ENCODE measurements at regions not wholly inside any gene's neighbourhood (a gene's known extent, or its start where the extent isn't known, plus 50 kb on each side); places are given as distances from the start of the nearest gene placed in this dataset.

DNA sequence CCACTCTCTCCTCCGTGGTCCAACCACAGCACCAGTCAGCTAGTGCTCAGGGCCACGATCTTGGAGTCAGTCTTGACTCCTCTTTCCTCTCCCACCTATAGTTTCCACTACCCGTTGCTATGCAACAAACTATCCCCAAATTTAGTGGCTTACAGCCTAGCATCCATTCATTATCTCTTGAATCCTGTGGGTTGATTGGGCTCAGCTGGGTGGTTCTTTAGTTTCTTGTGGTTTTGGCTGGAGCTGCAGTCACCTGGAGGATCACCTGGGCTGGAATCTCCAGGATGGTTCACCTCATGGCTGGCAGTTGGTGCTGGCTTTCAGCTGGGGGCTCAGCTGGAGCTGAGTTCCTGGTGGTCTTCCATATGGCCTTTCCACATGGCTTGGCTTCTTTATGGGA, 149.9 kb downstream of the ASB1 start:
- Histone ChIP-seq H3K4me2 (ENCODE audit: low read length) (no peak overlapping the region), H3K4me1 (ENCODE audit: low read length) (no peaks in the 10 kb centered on the region), H3K79me2 (ENCODE audit: low read length) (no peaks in the 10 kb centered on the region), H3K27me3 (ENCODE audit: low read depth, low read length) (no peaks in the 10 kb centered on the region), H3K9me3 (ENCODE audit: insufficient read depth, low read length) (no peaks in the 10 kb centered on the region), H2AFZ (ENCODE audit: low read depth, low read length) (no peak overlapping the region), H3K4me3 (ENCODE audit: low read length) (no peak overlapping the region), H3K36me3 (replicated peaks; ENCODE audit: low read depth, low read length) (no peaks in the 10 kb centered on the region), H4K20me1 (ENCODE audit: insufficient read depth, low read length) (no peaks in the 10 kb centered on the region), H3K9ac (ENCODE audit: low read length) (no peak overlapping the region), H3K27ac (ENCODE audit: low read length) (no peak overlapping the region)
- TF ChIP-seq, protein P1, sequence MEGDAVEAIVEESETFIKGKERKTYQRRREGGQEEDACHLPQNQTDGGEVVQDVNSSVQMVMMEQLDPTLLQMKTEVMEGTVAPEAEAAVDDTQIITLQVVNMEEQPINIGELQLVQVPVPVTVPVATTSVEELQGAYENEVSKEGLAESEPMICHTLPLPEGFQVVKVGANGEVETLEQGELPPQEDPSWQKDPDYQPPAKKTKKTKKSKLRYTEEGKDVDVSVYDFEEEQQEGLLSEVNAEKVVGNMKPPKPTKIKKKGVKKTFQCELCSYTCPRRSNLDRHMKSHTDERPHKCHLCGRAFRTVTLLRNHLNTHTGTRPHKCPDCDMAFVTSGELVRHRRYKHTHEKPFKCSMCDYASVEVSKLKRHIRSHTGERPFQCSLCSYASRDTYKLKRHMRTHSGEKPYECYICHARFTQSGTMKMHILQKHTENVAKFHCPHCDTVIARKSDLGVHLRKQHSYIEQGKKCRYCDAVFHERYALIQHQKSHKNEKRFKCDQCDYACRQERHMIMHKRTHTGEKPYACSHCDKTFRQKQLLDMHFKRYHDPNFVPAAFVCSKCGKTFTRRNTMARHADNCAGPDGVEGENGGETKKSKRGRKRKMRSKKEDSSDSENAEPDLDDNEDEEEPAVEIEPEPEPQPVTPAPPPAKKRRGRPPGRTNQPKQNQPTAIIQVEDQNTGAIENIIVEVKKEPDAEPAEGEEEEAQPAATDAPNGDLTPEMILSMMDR (IDR thresholded peaks at IDR 0.05; ENCODE audit: low read depth, low read length): no peak

GRCh38 chr2:238578256-238578655, 151.5 kb downstream of the ASB1 start:
- H4K20me1 ChIP-seq (ENCODE audit: insufficient read depth, low read length): no peaks in the 10 kb centered on the region
- H3K4me3 ChIP-seq (ENCODE audit: low read length): no peak overlapping the region
- H3K9ac ChIP-seq (ENCODE audit: low read length): no peak overlapping the region
- no peaks in the 10 kb centered on the region for H3K36me3 ChIP-seq (replicated peaks; ENCODE audit: low read depth, low read length)
- no peaks in the 10 kb centered on the region for H3K27me3 ChIP-seq (ENCODE audit: low read depth, low read length)
- no peak overlapping the region for H3K27ac ChIP-seq (ENCODE audit: low read length)
- no peaks in the 10 kb centered on the region for H3K9me3 ChIP-seq (ENCODE audit: insufficient read depth, low read length)
- no peak overlapping the region for H2AFZ ChIP-seq (ENCODE audit: low read depth, low read length)
- no peaks in the 10 kb centered on the region for H3K4me1 ChIP-seq (ENCODE audit: low read length)
- TF ChIP-seq, protein P1 (IDR thresholded peaks at IDR 0.05; ENCODE audit: low read depth, low read length): no peak
- no peak for TF ChIP-seq EZH2phosphoT487 (IDR thresholded peaks at IDR 0.05; ENCODE audit: low read depth)
- no peak overlapping the region for H3K4me2 ChIP-seq (ENCODE audit: low read length)
- H3K79me2 ChIP-seq (ENCODE audit: low read length): no peaks in the 10 kb centered on the region

DNA sequence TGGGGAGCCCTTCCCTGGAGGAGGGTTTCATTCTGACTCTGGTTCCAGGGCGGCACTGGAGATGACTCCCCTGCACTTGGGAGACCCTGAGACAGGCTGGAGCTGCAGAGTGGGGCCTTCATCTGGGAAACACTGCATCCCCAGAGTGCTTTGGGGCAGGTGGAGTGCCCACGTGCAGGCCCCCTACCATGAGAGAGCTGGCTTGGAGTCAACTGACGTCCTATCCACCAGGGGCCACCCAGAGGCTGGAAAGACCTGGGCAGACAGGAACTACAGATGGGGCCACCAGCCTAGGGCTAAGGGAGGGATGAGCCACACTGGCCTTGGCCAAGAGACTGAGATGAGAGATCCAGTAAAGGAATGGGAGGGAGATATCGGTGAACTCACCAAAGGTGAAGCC, 153.8 kb downstream of the ASB1 start:
- Histone ChIP-seq H3K9ac (ENCODE audit: low read length) (no peak overlapping the region), H3K27ac (ENCODE audit: low read length) (no peak overlapping the region), H3K4me2 (ENCODE audit: low read length) (no peak overlapping the region), H2AFZ (ENCODE audit: low read depth, low read length) (no peak overlapping the region), H4K20me1 (ENCODE audit: insufficient read depth, low read length) (no peaks in the 10 kb centered on the region), H3K36me3 (replicated peaks; ENCODE audit: low read depth, low read length) (no peaks in the 10 kb centered on the region), H3K4me3 (ENCODE audit: low read length) (no peak overlapping the region), H3K27me3 (ENCODE audit: low read depth, low read length) (no peaks in the 10 kb centered on the region), H3K9me3 (ENCODE audit: insufficient read depth, low read length) (no peaks in the 10 kb centered on the region), H3K4me1 (ENCODE audit: low read length) (no peaks in the 10 kb centered on the region), H3K79me2 (ENCODE audit: low read length) (no peaks in the 10 kb centered on the region)
- TF ChIP-seq EZH2phosphoT487 (IDR thresholded peaks at IDR 0.05; ENCODE audit: low read depth): no peak
- TF ChIP-seq, protein P1 (IDR thresholded peaks at IDR 0.05; ENCODE audit: low read depth, low read length): no peak

DNA sequence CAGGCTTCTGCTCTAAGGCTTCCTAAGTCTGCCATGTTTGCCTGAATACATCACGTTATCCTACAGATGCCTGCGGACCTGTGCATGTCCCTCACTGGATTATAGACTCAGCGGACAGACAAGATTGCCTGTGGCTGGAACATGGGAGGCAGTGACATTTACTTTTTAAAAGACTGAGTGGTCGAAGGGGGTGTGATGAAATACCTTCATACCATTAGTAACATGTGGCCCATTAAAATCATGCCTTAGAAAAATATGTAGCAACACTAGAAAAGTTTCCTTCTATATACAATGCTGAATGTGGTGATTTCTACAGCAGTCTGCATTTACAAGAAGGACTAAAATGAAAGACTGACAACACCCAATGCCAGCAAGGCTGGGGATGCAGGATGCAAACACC, 154.4 kb downstream of the ASB1 start:
- Histone ChIP-seq H3K9ac (ENCODE audit: low read length) (no peak overlapping the region), H3K4me1 (ENCODE audit: low read length) (no peaks in the 10 kb centered on the region), H3K27ac (ENCODE audit: low read length) (no peak overlapping the region), H3K27me3 (ENCODE audit: low read depth, low read length) (no peaks in the 10 kb centered on the region), H3K79me2 (ENCODE audit: low read length) (no peaks in the 10 kb centered on the region), H4K20me1 (ENCODE audit: insufficient read depth, low read length) (no peaks in the 10 kb centered on the region), H3K9me3 (ENCODE audit: insufficient read depth, low read length) (no peaks in the 10 kb centered on the region), H2AFZ (ENCODE audit: low read depth, low read length) (no peak overlapping the region), H3K36me3 (replicated peaks; ENCODE audit: low read depth, low read length) (no peaks in the 10 kb centered on the region), H3K4me3 (ENCODE audit: low read length) (no peak overlapping the region), H3K4me2 (ENCODE audit: low read length) (no peak overlapping the region)
- TF ChIP-seq EZH2phosphoT487 (IDR thresholded peaks at IDR 0.05; ENCODE audit: low read depth): no peak
- TF ChIP-seq, protein P1 (IDR thresholded peaks at IDR 0.05; ENCODE audit: low read depth, low read length): no peak
